ENCODE measurements at regions not wholly inside any gene's neighbourhood (a gene's known extent, or its start where the extent isn't known, plus 50 kb on each side); places are given as distances from the start of the nearest gene placed in this dataset.
"Not testable (repeated sequence)": the region's sequence is repeated elsewhere in the genome, so short reads cannot be mapped to it uniquely, and the experiment has no call there.

DNA sequence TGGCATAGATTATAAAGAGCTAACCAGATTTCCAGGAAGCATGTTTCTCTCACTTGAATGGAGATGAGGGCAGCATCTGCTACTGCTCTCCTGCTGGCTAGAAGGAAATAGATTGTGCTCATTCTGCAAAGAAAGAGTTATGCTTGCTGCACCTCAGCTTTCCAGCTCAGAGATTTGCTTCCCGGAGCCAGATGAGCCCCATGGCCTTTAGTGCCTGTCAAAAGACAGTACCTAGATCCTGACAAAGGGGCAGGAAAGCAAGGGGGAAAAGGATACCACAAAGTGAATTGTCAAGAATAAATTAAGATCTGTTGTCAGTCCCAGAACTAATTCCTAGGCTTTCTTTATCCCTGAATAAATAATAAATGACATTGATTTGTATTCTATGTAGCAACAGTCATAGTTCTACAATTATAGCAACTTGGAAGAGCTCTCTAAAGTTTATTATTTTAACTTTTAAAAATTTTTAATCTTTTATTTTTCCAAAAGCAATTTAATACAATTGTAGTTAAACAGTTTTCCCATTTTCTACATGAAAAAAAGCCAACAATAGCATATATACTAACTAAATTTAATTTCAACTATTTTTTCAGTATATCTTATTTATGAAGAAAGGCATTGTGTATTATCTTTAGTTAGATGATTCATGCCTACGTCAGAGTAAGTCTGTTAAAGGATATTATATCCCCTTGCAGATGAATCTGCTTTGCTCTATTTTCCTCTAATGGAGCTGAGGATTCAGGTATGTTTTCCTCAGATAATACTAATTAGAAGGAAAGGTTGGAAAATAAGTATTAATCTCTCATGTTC is 306.1 kb upstream of the DDI1 start:
- in situ Hi-C loops (cut with MboI; ENCODE audit: low pct_unique_long_range_greater_than_20kb in 2 of 9, low sequenced_read_pairs in 9 of 9, unreplicated experiment in 9 of 9): no loop called here
- peak in 5 of 8 experiments; percentile 60 to 89 (median 86) for ATAC-seq (replicated peaks in 6 of 8)
- peaks cover 0 to 5% of the 10 kb centered on the region in 2 donors for H3K4me1 ChIP-seq (replicated peaks in 1 of 2)
- H3K4me3 ChIP-seq: no peak overlapping the region
- H3K27ac ChIP-seq: peak overlapping the region in 1 of 2 donors; percentile 74
- WGBS, 10 experiments: 9 to 69% (median 33%) methylated on average over 1 to 2 of the region's 2 CpGs; no CpG with 5 or more reads in 1 of the 10 experiments

DNA sequence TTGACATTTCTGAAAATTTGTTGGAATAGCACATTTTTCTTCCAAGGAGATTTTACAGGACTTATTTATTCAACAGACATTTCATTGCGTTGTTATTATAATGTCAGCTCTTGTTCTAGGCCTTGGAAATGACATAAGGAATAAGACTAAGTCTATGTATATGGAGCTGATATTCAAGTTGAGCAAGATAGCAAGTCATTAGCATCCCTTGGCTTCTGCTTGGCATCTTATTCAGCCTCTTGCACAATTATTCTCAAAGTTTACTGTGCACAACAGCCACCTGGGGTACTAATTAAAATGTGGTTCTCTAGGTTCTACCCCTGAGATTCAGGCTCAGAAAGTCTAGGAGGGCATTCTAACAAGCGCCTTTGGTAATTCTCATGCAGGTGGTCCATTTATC is 304.8 kb upstream of the DDI1 start:
- Histone ChIP-seq H3K27ac (no peak overlapping the region), H3K4me3 (no peak overlapping the region), H3K4me1 (replicated peaks in 1 of 2) (peaks cover 0 to 7% of the 10 kb centered on the region in 2 donors)
- in situ Hi-C loops (cut with MboI; ENCODE audit: low pct_unique_long_range_greater_than_20kb in 2 of 9, low sequenced_read_pairs in 9 of 9, unreplicated experiment in 9 of 9): no loop called here
- peak in 2 of 8 experiments; percentile 69 to 73 for ATAC-seq (replicated peaks in 6 of 8)
- 17 to 50% (median 50%) methylated on average over 1 to 2 of the region's 2 CpGs; no CpG with 5 or more reads in 3 of the 10 experiments for WGBS, 10 experiments

GRCh38 chr11:103733889-103734288 is 302.6 kb upstream of the DDI1 start:
- 50 to 100% (median 100%) methylated on average over 1 of the region's 1 CpG; no CpG with 5 or more reads in 4 of the 10 experiments for WGBS, 10 experiments
- Histone ChIP-seq H3K4me1 (replicated peaks in 1 of 2) (peaks cover 2 to 12% of the 10 kb centered on the region in 2 donors), H3K27ac (no peak overlapping the region), H3K4me3 (no peak overlapping the region)
- ATAC-seq (replicated peaks in 6 of 8): no peak
- in situ Hi-C loops (cut with MboI; ENCODE audit: low pct_unique_long_range_greater_than_20kb in 2 of 9, low sequenced_read_pairs in 9 of 9, unreplicated experiment in 9 of 9): no loop called here

GRCh38 chr11:103735497-103736032 is 300.9 kb upstream of the DDI1 start:
- WGBS, 10 experiments: 20 to 89% (median 57%) methylated on average over 2 to 4 of the region's 4 CpGs; no CpG with 5 or more reads in 2 of the 10 experiments
- in situ Hi-C loops (cut with MboI; ENCODE audit: low pct_unique_long_range_greater_than_20kb in 2 of 9, low sequenced_read_pairs in 9 of 9, unreplicated experiment in 9 of 9): no loop called here
- Histone ChIP-seq H3K27ac (no peak overlapping the region), H3K4me3 (no peak overlapping the region), H3K4me1 (replicated peaks in 1 of 2) (peaks cover 6 to 11% of the 10 kb centered on the region in 2 donors)
- peak in 5 of 8 experiments; percentile 46 to 80 (median 53) for ATAC-seq (replicated peaks in 6 of 8)

- Histone ChIP-seq H3K4me1 (replicated peaks in 1 of 2) (peaks cover 6 to 11% of the 10 kb centered on the region in 2 donors), H3K27ac (no peak overlapping the region), H3K4me3 (no peak overlapping the region)
- in situ Hi-C loops (cut with MboI; ENCODE audit: low pct_unique_long_range_greater_than_20kb in 2 of 9, low sequenced_read_pairs in 9 of 9, unreplicated experiment in 9 of 9): no loop called here
- ATAC-seq (replicated peaks in 6 of 8): peak in 2 of 8 experiments; percentile 29 to 66
- 51 to 89% (median 74%) methylated on average over 2 to 4 of the region's 4 CpGs for WGBS, 10 experiments
Observed at GRCh38 chr11:103736315-103737036, 300.0 kb upstream of the DDI1 start.

DNA sequence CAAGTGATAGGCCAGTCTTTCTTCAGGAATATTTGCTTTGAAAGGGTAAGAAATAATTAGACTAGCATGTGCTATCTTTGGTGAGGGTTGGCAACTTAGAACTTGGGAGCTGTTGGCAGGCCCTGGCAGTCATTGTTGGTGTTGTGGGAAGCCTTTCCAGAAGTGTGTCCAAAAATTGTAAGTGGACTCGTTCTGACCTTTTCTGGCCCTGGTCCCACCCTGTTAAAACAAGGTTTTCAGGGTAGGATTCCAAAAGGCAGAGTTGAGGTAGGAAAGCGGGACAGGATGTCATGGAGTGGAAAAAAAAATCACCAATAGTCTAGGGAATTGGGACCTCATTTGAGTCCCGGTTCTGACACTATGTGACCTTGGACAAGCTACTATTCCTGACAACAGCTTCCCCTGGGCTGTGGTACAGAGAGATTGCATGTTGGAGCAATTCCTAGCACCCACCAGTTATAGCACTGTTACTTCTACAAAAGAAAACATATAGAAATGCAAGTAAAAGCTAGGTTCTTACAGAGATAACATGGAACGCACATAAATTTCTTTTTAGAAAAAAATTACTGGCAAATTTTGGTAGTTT is 299.3 kb upstream of the DDI1 start:
- Histone ChIP-seq H3K4me1 (replicated peaks in 1 of 2) (peaks cover 6 to 11% of the 10 kb centered on the region in 2 donors), H3K4me3 (no peak overlapping the region), H3K27ac (no peak overlapping the region)
- in situ Hi-C loops (cut with MboI; ENCODE audit: low pct_unique_long_range_greater_than_20kb in 2 of 9, low sequenced_read_pairs in 9 of 9, unreplicated experiment in 9 of 9): no loop called here
- 27 to 100% (median 82%) methylated on average over 1 to 4 of the region's 4 CpGs; no CpG with 5 or more reads in 1 of the 10 experiments for WGBS, 10 experiments
- no peak for ATAC-seq (replicated peaks in 6 of 8)

- H3K4me3 ChIP-seq: no peak overlapping the region
- in situ Hi-C loops (cut with MboI; ENCODE audit: low pct_unique_long_range_greater_than_20kb in 2 of 9, low sequenced_read_pairs in 9 of 9, unreplicated experiment in 9 of 9): no loop called here
- peak in 1 of 8 experiments; percentile 78 for ATAC-seq (replicated peaks in 6 of 8)
- peaks cover 6 to 11% of the 10 kb centered on the region in 2 donors for H3K4me1 ChIP-seq (replicated peaks in 1 of 2)
- no peak overlapping the region for H3K27ac ChIP-seq
- 55 to 88% (median 77%) methylated on average over 1 to 3 of the region's 3 CpGs; no CpG with 5 or more reads in 4 of the 10 experiments for WGBS, 10 experiments
Observed at GRCh38 chr11:103737747-103738146, 298.7 kb upstream of the DDI1 start.

GRCh38 chr11:103739074-103739796 is 297.2 kb upstream of the DDI1 start:
- 0 to 33% (median 20%) methylated on average over 1 to 6 of the region's 18 CpGs; no CpG with 5 or more reads in 7 of the 10 experiments for WGBS, 10 experiments

DNA sequence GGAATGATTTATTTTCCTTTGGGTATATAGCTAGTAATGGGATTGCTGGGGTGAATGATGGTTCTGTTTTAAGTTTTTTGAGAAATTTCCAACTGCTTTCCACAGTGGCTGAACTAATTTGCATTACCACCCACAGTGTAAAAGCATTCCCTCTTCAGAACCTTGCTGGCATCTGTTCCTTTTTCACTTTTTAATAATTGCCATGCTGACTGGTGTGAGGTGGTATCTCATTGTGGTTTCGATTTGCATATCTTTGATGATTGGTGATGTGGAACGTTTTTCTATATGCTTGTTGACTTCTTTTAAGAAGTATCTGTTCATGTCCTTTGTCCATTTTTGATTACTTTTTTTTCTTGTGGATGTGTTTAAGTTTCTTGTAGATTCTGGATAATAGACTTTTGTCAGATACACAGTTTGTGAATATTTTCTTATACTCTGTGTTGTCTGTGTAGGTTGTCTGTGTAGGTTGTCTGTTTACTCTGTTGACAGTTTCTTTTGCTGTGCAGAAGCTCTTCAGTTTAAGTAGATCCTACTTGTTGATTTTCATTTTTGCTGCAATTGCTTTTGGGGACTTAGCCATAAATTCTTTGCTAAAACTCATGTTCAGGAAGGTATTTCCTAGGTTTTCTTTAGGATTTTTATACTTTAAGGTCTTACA is 291.8 kb upstream of the DDI1 start:
- Histone ChIP-seq H3K27ac (no peak overlapping the region), H3K4me3 (no peak overlapping the region), H3K4me1 (replicated peaks in 1 of 2) (no peaks in the 10 kb centered on the region)
- in situ Hi-C loops (cut with MboI; ENCODE audit: low pct_unique_long_range_greater_than_20kb in 2 of 9, low sequenced_read_pairs in 9 of 9, unreplicated experiment in 9 of 9): no loop called here
- no peak for ATAC-seq (replicated peaks in 6 of 8)
- 0 to 63% (median 41%) methylated on average over 1 to 2 of the region's 2 CpGs; no CpG with 5 or more reads in 1 of the 10 experiments for WGBS, 10 experiments

More at GRCh38 chr11:103739074-103739796, 297.2 kb upstream of the DDI1 start:
- Histone ChIP-seq H3K4me3 (peak overlapping the region in 1 of 5 donors; percentile 7), H3K4me1 (replicated peaks in 1 of 2) (peaks cover 6 to 11% of the 10 kb centered on the region in 2 donors)
- H3K27ac ChIP-seq; in situ Hi-C loops (cut with MboI; ENCODE audit: low pct_unique_long_range_greater_than_20kb in 2 of 9, low sequenced_read_pairs in 9 of 9, unreplicated experiment in 9 of 9); ATAC-seq (replicated peaks in 6 of 8): not testable (repeated sequence)

DNA sequence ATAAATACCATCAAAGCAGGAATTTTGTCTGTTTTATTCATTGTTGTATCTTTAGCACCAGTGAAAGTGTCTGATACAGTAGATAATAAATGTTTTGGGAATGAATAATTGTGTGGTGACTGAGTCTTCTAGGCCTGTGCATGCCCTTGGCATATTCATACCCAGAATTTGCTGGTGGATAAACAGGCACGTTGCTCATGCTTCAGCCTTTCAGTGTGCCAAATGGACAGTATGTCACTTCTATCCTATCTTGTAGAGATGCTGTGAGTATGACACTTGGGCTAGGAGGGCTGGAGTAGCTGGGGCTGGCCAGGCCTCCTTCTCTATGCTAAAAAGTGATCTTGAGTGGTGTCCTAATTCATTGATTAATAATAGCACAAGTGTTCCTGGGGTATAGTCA is 287.3 kb upstream of the DDI1 start:
- H3K4me3 ChIP-seq: no peak overlapping the region
- WGBS, 10 experiments: 0 to 100% (median 47%) methylated on average over 1 of the region's 1 CpG; no CpG with 5 or more reads in 6 of the 10 experiments
- in situ Hi-C loops (cut with MboI; ENCODE audit: low pct_unique_long_range_greater_than_20kb in 2 of 9, low sequenced_read_pairs in 9 of 9, unreplicated experiment in 9 of 9): no loop called here
- H3K27ac ChIP-seq: no peak overlapping the region
- ATAC-seq (replicated peaks in 6 of 8): no peak
- no peaks in the 10 kb centered on the region for H3K4me1 ChIP-seq (replicated peaks in 1 of 2)

DNA sequence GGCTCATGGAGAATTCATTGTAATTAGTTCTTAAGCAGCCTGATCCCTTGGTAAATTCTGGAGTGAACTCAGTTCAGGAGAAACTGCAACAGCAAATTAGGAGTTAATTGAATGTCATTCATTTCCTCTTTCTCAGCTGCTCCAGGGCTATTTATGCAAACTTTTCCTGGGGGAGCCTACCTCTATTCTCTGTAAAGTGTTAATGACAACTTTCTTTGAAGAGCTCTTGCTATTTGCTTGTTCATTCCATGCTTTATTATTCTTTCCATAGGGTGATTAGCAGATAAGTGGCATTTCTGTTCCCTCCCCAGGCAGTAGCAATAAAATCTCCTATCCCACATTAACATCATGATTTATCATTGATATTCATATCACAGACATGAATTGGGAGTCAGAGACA is 267.6 kb upstream of the DDI1 start:
- no peaks in the 10 kb centered on the region for H3K4me1 ChIP-seq (replicated peaks in 1 of 2)
- H3K4me3 ChIP-seq: no peak overlapping the region
- peak in 1 of 8 experiments; percentile 37 for ATAC-seq (replicated peaks in 6 of 8)
- in situ Hi-C loops (cut with MboI; ENCODE audit: low pct_unique_long_range_greater_than_20kb in 2 of 9, low sequenced_read_pairs in 9 of 9, unreplicated experiment in 9 of 9): no loop called here
- H3K27ac ChIP-seq: no peak overlapping the region

DNA sequence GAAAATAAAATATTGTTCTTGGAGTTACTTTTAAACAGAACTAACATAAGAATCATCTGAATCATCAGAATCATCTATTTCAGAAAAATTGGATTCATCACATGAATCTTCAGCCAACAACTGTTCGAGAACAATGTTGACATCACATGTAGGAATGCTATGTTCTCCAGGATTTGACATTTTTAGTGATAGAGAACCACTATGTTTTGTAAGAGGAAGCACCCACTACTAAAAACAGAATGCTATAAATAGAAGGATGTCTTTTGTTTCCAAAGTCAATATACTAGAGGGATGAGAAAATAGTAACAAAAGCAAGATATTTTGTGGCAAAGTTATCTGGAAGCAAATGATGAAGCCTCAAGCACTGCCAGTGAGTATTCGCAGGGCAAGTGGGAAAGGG is 263.4 kb upstream of the DDI1 start:
- H3K4me3 ChIP-seq: no peak overlapping the region
- in situ Hi-C loops (cut with MboI; ENCODE audit: low pct_unique_long_range_greater_than_20kb in 2 of 9, low sequenced_read_pairs in 9 of 9, unreplicated experiment in 9 of 9): no loop called here
- no peaks in the 10 kb centered on the region for H3K4me1 ChIP-seq (replicated peaks in 1 of 2)
- no peak overlapping the region for H3K27ac ChIP-seq
- no peak for ATAC-seq (replicated peaks in 6 of 8)
- WGBS, 10 experiments: 10 to 100% (median 92%) methylated on average over 1 to 2 of the region's 2 CpGs; no CpG with 5 or more reads in 1 of the 10 experiments

All from motor neuron (in vitro differentiated cells).